ENCODE measurements at regions not wholly inside any gene's neighbourhood (a gene's known extent, or its start where the extent isn't known, plus 50 kb on each side); places are given as distances from the start of the nearest gene placed in this dataset.

- H3K4me1 ChIP-seq (ENCODE audit: insufficient read depth, low read length), result peaks cover 5% of the 10 kb centered on the region
- no peak for DNase-seq (ENCODE audit: insufficient read length, low spot score, missing footprints)
- no peaks in the 10 kb centered on the region for H4K20me1 ChIP-seq (ENCODE audit: insufficient read depth, low read length)
- H3K36me3 ChIP-seq (ENCODE audit: insufficient read depth, low read length), result no peaks in the 10 kb centered on the region
- H3K4me3 ChIP-seq (ENCODE audit: insufficient read depth, low read length), result no peak overlapping the region
- H3K9me3 ChIP-seq (ENCODE audit: low read depth, low read length), result no peaks in the 10 kb centered on the region
- no peak overlapping the region for H3K27ac ChIP-seq (ENCODE audit: low read depth, low read length)
- peaks cover 13% of the 10 kb centered on the region for H3K27me3 ChIP-seq (ENCODE audit: insufficient read depth, low read length)
- no peaks in the 10 kb centered on the region for H3K79me2 ChIP-seq (ENCODE audit: insufficient read depth, low read length)
- H2AFZ ChIP-seq (ENCODE audit: low read length), result no peak overlapping the region
- no peak overlapping the region for H3K4me2 ChIP-seq (ENCODE audit: insufficient read depth, low read length)
- TF ChIP-seq, protein P1, sequence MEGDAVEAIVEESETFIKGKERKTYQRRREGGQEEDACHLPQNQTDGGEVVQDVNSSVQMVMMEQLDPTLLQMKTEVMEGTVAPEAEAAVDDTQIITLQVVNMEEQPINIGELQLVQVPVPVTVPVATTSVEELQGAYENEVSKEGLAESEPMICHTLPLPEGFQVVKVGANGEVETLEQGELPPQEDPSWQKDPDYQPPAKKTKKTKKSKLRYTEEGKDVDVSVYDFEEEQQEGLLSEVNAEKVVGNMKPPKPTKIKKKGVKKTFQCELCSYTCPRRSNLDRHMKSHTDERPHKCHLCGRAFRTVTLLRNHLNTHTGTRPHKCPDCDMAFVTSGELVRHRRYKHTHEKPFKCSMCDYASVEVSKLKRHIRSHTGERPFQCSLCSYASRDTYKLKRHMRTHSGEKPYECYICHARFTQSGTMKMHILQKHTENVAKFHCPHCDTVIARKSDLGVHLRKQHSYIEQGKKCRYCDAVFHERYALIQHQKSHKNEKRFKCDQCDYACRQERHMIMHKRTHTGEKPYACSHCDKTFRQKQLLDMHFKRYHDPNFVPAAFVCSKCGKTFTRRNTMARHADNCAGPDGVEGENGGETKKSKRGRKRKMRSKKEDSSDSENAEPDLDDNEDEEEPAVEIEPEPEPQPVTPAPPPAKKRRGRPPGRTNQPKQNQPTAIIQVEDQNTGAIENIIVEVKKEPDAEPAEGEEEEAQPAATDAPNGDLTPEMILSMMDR (IDR thresholded peaks at IDR 0.05; ENCODE audit: extremely low read depth, low read depth, low read length), result no peak
These were observed 166.5 kb downstream of the AXIN2 start for GRCh38 chr17:65394811-65395472.

DNA sequence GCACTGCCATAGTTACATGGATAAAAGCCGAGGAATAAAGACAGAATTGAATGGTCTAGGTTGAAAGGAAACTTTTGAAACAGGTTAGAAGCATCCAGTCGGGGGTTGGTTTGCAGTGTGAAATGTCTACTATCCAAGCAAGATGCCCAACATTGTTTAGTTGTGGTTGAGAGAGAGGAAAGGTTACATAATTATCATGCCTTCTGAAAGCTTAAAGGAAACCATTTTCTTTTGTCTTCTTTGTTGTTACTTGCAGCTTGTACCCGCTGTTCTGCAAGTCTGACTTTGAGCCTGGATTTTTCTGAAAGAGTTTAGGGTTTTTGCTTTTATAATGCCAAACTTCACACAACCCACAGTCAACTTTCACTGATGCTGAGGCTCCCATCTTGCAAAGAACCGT lies 167.9 kb downstream of the AXIN2 start:
- H2AFZ ChIP-seq (ENCODE audit: low read length), result no peak overlapping the region
- no peaks in the 10 kb centered on the region for H4K20me1 ChIP-seq (ENCODE audit: insufficient read depth, low read length)
- no peak overlapping the region for H3K27ac ChIP-seq (ENCODE audit: low read depth, low read length)
- no peaks in the 10 kb centered on the region for H3K36me3 ChIP-seq (ENCODE audit: insufficient read depth, low read length)
- H3K4me3 ChIP-seq (ENCODE audit: insufficient read depth, low read length), result no peak overlapping the region
- peaks cover 15% of the 10 kb centered on the region for H3K27me3 ChIP-seq (ENCODE audit: insufficient read depth, low read length)
- TF ChIP-seq, protein P1 (IDR thresholded peaks at IDR 0.05; ENCODE audit: extremely low read depth, low read depth, low read length), result no peak
- no peaks in the 10 kb centered on the region for H3K79me2 ChIP-seq (ENCODE audit: insufficient read depth, low read length)
- DNase-seq (ENCODE audit: insufficient read length, low spot score, missing footprints), result no peak
- no peaks in the 10 kb centered on the region for H3K9me3 ChIP-seq (ENCODE audit: low read depth, low read length)
- peaks cover 12% of the 10 kb centered on the region for H3K4me1 ChIP-seq (ENCODE audit: insufficient read depth, low read length)
- H3K4me2 ChIP-seq (ENCODE audit: insufficient read depth, low read length), result no peak overlapping the region

- no peak overlapping the region for H2AFZ ChIP-seq (ENCODE audit: low read length)
- TF ChIP-seq, protein P1 (IDR thresholded peaks at IDR 0.05; ENCODE audit: extremely low read depth, low read depth, low read length), result no peak
- H3K4me2 ChIP-seq (ENCODE audit: insufficient read depth, low read length), result peak overlapping the region; percentile 16
- DNase-seq (ENCODE audit: insufficient read length, low spot score, missing footprints), result peak; percentile 94
- H3K79me2 ChIP-seq (ENCODE audit: insufficient read depth, low read length), result no peaks in the 10 kb centered on the region
- no peaks in the 10 kb centered on the region for H4K20me1 ChIP-seq (ENCODE audit: insufficient read depth, low read length)
- H3K27me3 ChIP-seq (ENCODE audit: insufficient read depth, low read length), result peaks cover 22% of the 10 kb centered on the region
- no peaks in the 10 kb centered on the region for H3K9me3 ChIP-seq (ENCODE audit: low read depth, low read length)
- no peak overlapping the region for H3K4me3 ChIP-seq (ENCODE audit: insufficient read depth, low read length)
- H3K27ac ChIP-seq (ENCODE audit: low read depth, low read length), result no peak overlapping the region
- no peaks in the 10 kb centered on the region for H3K36me3 ChIP-seq (ENCODE audit: insufficient read depth, low read length)
- H3K4me1 ChIP-seq (ENCODE audit: insufficient read depth, low read length), result peaks cover 12% of the 10 kb centered on the region
These were observed 171.5 kb downstream of the AXIN2 start for GRCh38 chr17:65389949-65390348.

GRCh38 chr17:65389426-65389825 lies 172.0 kb downstream of the AXIN2 start:
- Histone ChIP-seq H3K27me3 (ENCODE audit: insufficient read depth, low read length) (peaks cover 17% of the 10 kb centered on the region), H3K4me1 (ENCODE audit: insufficient read depth, low read length) (peaks cover 12% of the 10 kb centered on the region), H3K4me3 (ENCODE audit: insufficient read depth, low read length) (no peak overlapping the region), H3K27ac (ENCODE audit: low read depth, low read length) (no peak overlapping the region), H3K79me2 (ENCODE audit: insufficient read depth, low read length) (no peaks in the 10 kb centered on the region), H3K4me2 (ENCODE audit: insufficient read depth, low read length) (no peak overlapping the region), H2AFZ (ENCODE audit: low read length) (no peak overlapping the region), H4K20me1 (ENCODE audit: insufficient read depth, low read length) (no peaks in the 10 kb centered on the region), H3K9me3 (ENCODE audit: low read depth, low read length) (no peaks in the 10 kb centered on the region), H3K36me3 (ENCODE audit: insufficient read depth, low read length) (no peaks in the 10 kb centered on the region)
- DNase-seq (ENCODE audit: insufficient read length, low spot score, missing footprints), result peak; percentile 57
- TF ChIP-seq, protein P1 (IDR thresholded peaks at IDR 0.05; ENCODE audit: extremely low read depth, low read depth, low read length), result no peak
